WTC11 (cell line): ENCODE measurements at regions not wholly inside any gene's neighbourhood (a gene's known extent, or its start where the extent isn't known, plus 50 kb on each side); places are given as distances from the start of the nearest gene placed in this dataset.

Experiments used
- ATAC-seq: fragments of 200-7000 bp; cut with Tn5 transposase; 2 replicates; pipeline ENCODE4 v1.10.0; 2021; ENCODE audit warnings: mild to moderate bottlenecking, moderate library complexity
- CTCF ChIA-PET: fragments of 300-600 bp; sonication (Branson Sonifier 250); formaldehyde crosslinking; loops from one replicate; lab custom pipeline; 2021; ENCODE audit warnings: antibody characterized with exemption; lab: Charles Lee
- POLR2A ChIA-PET: fragments of 350-600 bp; sonication (Branson Sonifier 250); formaldehyde crosslinking; loops from one replicate; lab custom pipeline; 2021; ENCODE audit warnings: antibody characterized with exemption; lab: Charles Lee
- DNase-seq: peaks from one replicate; pipeline ENCODE4 v3.0.0; 2021; ENCODE audit warnings: low spot score
- H3K27ac Mint-ChIP-seq: 2 replicates; pipeline ENCODE4 v1.8.0; 2021; ENCODE audit warnings: mixed read lengths
- H3K27me3 Mint-ChIP-seq: 2 replicates; pipeline ENCODE4 v1.8.0; 2021; ENCODE audit warnings: low read depth, mild to moderate bottlenecking, moderate library complexity, mixed read lengths
- H3K36me3 Mint-ChIP-seq: 2 replicates; pipeline ENCODE4 v1.8.0; 2021; ENCODE audit warnings: mixed read lengths
- H3K4me1 Mint-ChIP-seq: 2 replicates; pipeline ENCODE4 v1.8.0; 2022; ENCODE audit warnings: mixed read lengths
- H3K4me3 Mint-ChIP-seq: 2 replicates; pipeline ENCODE4 v1.8.0; 2021; ENCODE audit warnings: mild to moderate bottlenecking, moderate library complexity, mixed read lengths
- H3K9me3 Mint-ChIP-seq: 2 replicates; pipeline ENCODE4 v1.8.0; 2021; ENCODE audit warnings: mixed read lengths
- ARID4B ChIP-seq: sonication (generic); formaldehyde crosslinking; IDR thresholded peaks from 2 replicates; pipeline ENCODE4 v1.8.0; 2023; ENCODE audit warnings: missing genetic modification reagents, mild to moderate bottlenecking, borderline replicate concordance
- CDX4 ChIP-seq: fragments of 250-450 bp; sonication (Bioruptor Pico); IDR thresholded peaks from 2 replicates; pipeline ENCODE4 v1.9.0; 2021; ENCODE audit warnings: moderate library complexity, mild to moderate bottlenecking, inconsistent platforms, borderline replicate concordance
- CREM ChIP-seq: sonication (generic); formaldehyde crosslinking; IDR thresholded peaks from 2 replicates; pipeline ENCODE4 v1.8.1; 2022; ENCODE audit warnings: mild to moderate bottlenecking, missing genetic modification reagents, moderate library complexity
- EMX1 ChIP-seq: fragments of 250-450 bp; sonication (Bioruptor Pico); IDR thresholded peaks from 2 replicates; pipeline ENCODE4 v1.8.0; 2021; ENCODE audit warnings: mild to moderate bottlenecking
- ETV6 ChIP-seq: sonication (generic); formaldehyde crosslinking; IDR thresholded peaks from 2 replicates; pipeline ENCODE4 v1.8.1; 2022; ENCODE audit warnings: mild to moderate bottlenecking, missing genetic modification reagents
- FOXJ3 ChIP-seq: sonication (generic); formaldehyde crosslinking; IDR thresholded peaks from 2 replicates; pipeline ENCODE4 v1.9.0; 2021; ENCODE audit warnings: missing genetic modification reagents, mild to moderate bottlenecking, borderline replicate concordance
- NR1H2 ChIP-seq: sonication (generic); formaldehyde crosslinking; IDR thresholded peaks from 2 replicates; pipeline ENCODE4 v1.9.0; 2021; ENCODE audit warnings: mild to moderate bottlenecking, moderate library complexity, missing genetic modification reagents
- PRDM15 ChIP-seq: sonication (generic); formaldehyde crosslinking; IDR thresholded peaks from 2 replicates; pipeline ENCODE4 v1.8.0; 2022; ENCODE audit warnings: missing genetic modification reagents
- RELA ChIP-seq: sonication (generic); formaldehyde crosslinking; IDR thresholded peaks from 2 replicates; pipeline ENCODE4 v1.8.1; 2022; ENCODE audit warnings: missing genetic modification reagents, mild to moderate bottlenecking, borderline replicate concordance
- RORB ChIP-seq: fragments of 250-450 bp; sonication (Bioruptor Pico); IDR thresholded peaks from 2 replicates; pipeline ENCODE4 v1.9.0; 2021; ENCODE audit warnings: mild to moderate bottlenecking
- TCF7 ChIP-seq: sonication (generic); formaldehyde crosslinking; IDR thresholded peaks from 2 replicates; pipeline ENCODE4 v1.8.0; 2022; ENCODE audit warnings: mild to moderate bottlenecking, low read depth, missing genetic modification reagents, moderate library complexity
- TEAD1 ChIP-seq: sonication (generic); formaldehyde crosslinking; IDR thresholded peaks from 2 replicates; pipeline ENCODE4 v1.8.0; 2022; ENCODE audit warnings: mild to moderate bottlenecking, missing genetic modification reagents
- ZNF219 ChIP-seq: sonication (generic); formaldehyde crosslinking; IDR thresholded peaks from 2 replicates; pipeline ENCODE4 v1.8.0; 2023; ENCODE audit warnings: missing genetic modification reagents, mild to moderate bottlenecking, borderline replicate concordance
- ZNF416 ChIP-seq: fragments of 250-450 bp; sonication (Bioruptor Pico); IDR thresholded peaks from 2 replicates; pipeline ENCODE4 v1.9.0; 2021; ENCODE audit warnings: mild to moderate bottlenecking, inconsistent platforms
- ZNF425 ChIP-seq: fragments of 250-450 bp; sonication (Bioruptor Pico); conservative IDR thresholded peaks from 2 replicates; pipeline ENCODE4 v1.9.0; 2021; ENCODE audit warnings: mild to moderate bottlenecking
- ZSCAN18 ChIP-seq: fragments of 250-450 bp; sonication (Bioruptor Pico); IDR thresholded peaks from 2 replicates; pipeline ENCODE4 v2.1.2; 2022; ENCODE audit warnings: mild to moderate bottlenecking, moderate library complexity

- TF ChIP-seq ARID4B (CRISPR knock-in tag) (no peak), TCF7 (CRISPR knock-in tag) (no peak), ZSCAN18 (CRISPR knock-in tag) (no peak), RORB (CRISPR knock-in tag) (no peak), FOXJ3 (CRISPR knock-in tag) (no peak), RELA (no peak), ZNF416 (CRISPR knock-in tag) (no peak)
Measured at GRCh38 chr5:101806410-101806809, 489.7 kb downstream of the SLCO4C1 start (continued).

- no peak for DNase-seq
- ChIA-PET POLR2A (no interaction called here), CTCF (no interaction called here)
- TF ChIP-seq CDX4 (CRISPR knock-in tag), result no peak
- TF ChIP-seq EMX1 (CRISPR knock-in tag), result no peak
- no peak for TF ChIP-seq NR1H2 (CRISPR knock-in tag)
- TF ChIP-seq ZNF219 (CRISPR knock-in tag), result no peak
- TF ChIP-seq ETV6 (CRISPR knock-in tag), result no peak
- no peak for TF ChIP-seq ZNF425 (CRISPR knock-in tag)
- no peak for TF ChIP-seq CREM (CRISPR knock-in tag)
- no peak for TF ChIP-seq TEAD1
- TF ChIP-seq ARID4B (CRISPR knock-in tag), result no peak
- no peak for TF ChIP-seq RORB (CRISPR knock-in tag)
- no peak for TF ChIP-seq PRDM15
- Mint-ChIP-seq H3K27me3 (peaks cover 11% of the 10 kb centered on the region), H3K4me1 (no peaks in the 10 kb centered on the region), H3K27ac (no peak overlapping the region), H3K4me3 (no peak overlapping the region), H3K9me3 (no peaks in the 10 kb centered on the region), H3K36me3 (no peaks in the 10 kb centered on the region)
- ATAC-seq, result no peak
Measured at GRCh38 chr5:101796427-101796826, 499.7 kb downstream of the SLCO4C1 start.
